GM12875 (cell line): ENCODE measurements at regions not wholly inside any gene's neighbourhood (a gene's known extent, or its start where the extent isn't known, plus 50 kb on each side); places are given as distances from the start of the nearest gene placed in this dataset.

ENCODE experiments used
- H3K4me3 ChIP-seq: one replicate; pipeline ENCODE4 v1.5.1; 2011; ENCODE audit warnings: low read depth, low read length, control low read depth
- CTCF ChIP-seq: IDR thresholded peaks from 2 replicates; pipeline ENCODE4 v1.5.1; 2011; ENCODE audit warnings: low read depth, mild to moderate bottlenecking, control low read depth, inconsistent platforms, low read length, moderate library complexity, borderline replicate concordance; ENCODE audit not compliant: insufficient read depth

- no peak overlapping the region for H3K4me3 ChIP-seq
- TF ChIP-seq CTCF, result no peak
Measured at GRCh38 chr13:40401911-40402776, 264.3 kb downstream of the FOXO1 start.

GRCh38 chr13:40402931-40403431 lies 263.5 kb downstream of the FOXO1 start:
- H3K4me3 ChIP-seq, result no peak overlapping the region
- TF ChIP-seq CTCF, result no peak

- TF ChIP-seq CTCF, result no peak
- no peak overlapping the region for H3K4me3 ChIP-seq
Measured at GRCh38 chr13:40403509-40404241, 262.8 kb downstream of the FOXO1 start.

GRCh38 chr13:40404407-40404806 lies 262.0 kb downstream of the FOXO1 start:
- H3K4me3 ChIP-seq, result no peak overlapping the region
- TF ChIP-seq CTCF, result no peak

GRCh38 chr13:40404967-40405716 lies 261.3 kb downstream of the FOXO1 start:
- no peak overlapping the region for H3K4me3 ChIP-seq
- TF ChIP-seq CTCF, result no peak

- TF ChIP-seq CTCF, result no peak
- no peak overlapping the region for H3K4me3 ChIP-seq
Measured at GRCh38 chr13:40406405-40407120, 259.9 kb downstream of the FOXO1 start.
